H1 (cell line): ENCODE measurements at regions not wholly inside any gene's neighbourhood (a gene's known extent, or its start where the extent isn't known, plus 50 kb on each side); places are given as distances from the start of the nearest gene placed in this dataset.

Experiments
- CTCF ChIA-PET: fragments of 300-600 bp; sonication (Branson Sonifier 250); formaldehyde crosslinking; loops from one replicate; lab custom pipeline; 2021; ENCODE audit not compliant: partially characterized antibody; lab: Charles Lee
- POLR2A ChIA-PET: fragments of 300-600 bp; sonication (Branson Sonifier 250); formaldehyde crosslinking; loops from one replicate; lab custom pipeline; 2021; ENCODE audit warnings: inconsistent platforms; ENCODE audit not compliant: partially characterized antibody; lab: Charles Lee
- DNase-seq, 2 experiments: peaks; one replicate each; pipeline versions ENCODE4 v3.0.0 to v3.0.0-alpha.2; 2010 to 2022; ENCODE audit warnings: low spot score in 2 of 2, low read depth in 1 of 2, mixed read lengths in 1 of 2
- FAIRE-seq: peaks from 2 replicates; lab custom pipeline; 2011; peaks lifted over from hg19 to GRCh38; lab: Jason Lieb, UNC
- H2AFZ ChIP-seq: 2 replicates; pipeline ENCODE4 v1.8.1; 2012; ENCODE audit warnings: low read length, inconsistent platforms
- H2AK5ac ChIP-seq: 2 replicates; pipeline ENCODE4 v1.6.1; 2013; ENCODE audit warnings: low read depth, low read length
- H2BK120ac ChIP-seq: replicated peaks from 2 replicates; pipeline ENCODE3; 2013; ENCODE audit warnings: low read depth, low read length, inconsistent platforms
- H2BK12ac ChIP-seq: 2 replicates; pipeline ENCODE4 v1.6.1; 2013; ENCODE audit warnings: low read depth, low read length
- H2BK15ac ChIP-seq: 2 replicates; pipeline ENCODE4 v1.6.1; 2013; ENCODE audit warnings: low read length
- H2BK20ac ChIP-seq: 2 replicates; pipeline ENCODE4 v1.6.1; 2013; ENCODE audit warnings: low read length
- H2BK5ac ChIP-seq: 2 replicates; pipeline ENCODE4 v1.6.1; 2013; ENCODE audit warnings: low read depth, low read length
- H3K14ac ChIP-seq: 2 replicates; pipeline ENCODE4 v1.6.1; 2013; ENCODE audit warnings: inconsistent platforms; ENCODE audit not compliant: insufficient read length
- H3K18ac ChIP-seq: 2 replicates; pipeline ENCODE4 v1.6.1; 2013; ENCODE audit warnings: low read length; ENCODE audit errors: extremely low read depth
- H3K23ac ChIP-seq: 2 replicates; pipeline ENCODE4 v1.6.1; 2013; ENCODE audit warnings: inconsistent platforms; ENCODE audit not compliant: insufficient read length
- H3K23me2 ChIP-seq: 2 replicates; pipeline ENCODE4 v1.6.1; 2013; ENCODE audit warnings: low read depth, low read length
- H3K27ac ChIP-seq: 2 replicates; pipeline ENCODE4 v1.6.1; 2011; ENCODE audit warnings: low read depth, low read length, inconsistent platforms
- H3K27me3 ChIP-seq, 4 experiments: replicated peaks in 1 of 4; 1 replicate in 1 of 4; 2 replicates in 3 of 4; pipeline versions ENCODE4 v1.6.1 to v1.8.1; 2011 to 2013; ENCODE audit warnings: low read length in 3 of 4, mild to moderate bottlenecking in 3 of 4, inconsistent platforms in 2 of 4, mixed read lengths in 2 of 4, moderate library complexity in 1 of 4; ENCODE audit not compliant: control insufficient read depth in 3 of 4, insufficient read depth in 3 of 4; ENCODE audit errors: extremely low read depth in 1 of 4
- H3K36me3 ChIP-seq, 4 experiments: 2 replicates each; pipeline versions ENCODE4 v1.6.1 to v1.8.1; 2011 to 2013; ENCODE audit warnings: mild to moderate bottlenecking in 4 of 4, low read length in 3 of 4, moderate library complexity in 2 of 4, control low read depth in 1 of 4, inconsistent platforms in 1 of 4; ENCODE audit not compliant: insufficient read depth in 4 of 4, control insufficient read depth in 2 of 4
- H3K4ac ChIP-seq: replicated peaks from 2 replicates; pipeline ENCODE3; 2013; ENCODE audit warnings: low read length, low read depth, mixed read lengths, inconsistent platforms; ENCODE audit not compliant: insufficient read length
- H3K4me1 ChIP-seq, 4 experiments: replicated peaks in 1 of 4; 1 replicate in 1 of 4; 2 replicates in 3 of 4; pipeline versions ENCODE4 v1.6.1 to v1.8.1; 2011 to 2013; ENCODE audit warnings: low read length in 3 of 4, inconsistent platforms in 2 of 4, mixed read lengths in 1 of 4; ENCODE audit not compliant: insufficient read depth in 4 of 4, control insufficient read depth in 3 of 4
- H3K4me2 ChIP-seq, 2 experiments: 2 replicates each; pipeline versions ENCODE4 v1.6.1 to v1.8.1; 2011 to 2013; ENCODE audit warnings: low read depth in 2 of 2, low read length in 2 of 2, control low read depth in 1 of 2, inconsistent platforms in 1 of 2, mild to moderate bottlenecking in 1 of 2; ENCODE audit not compliant: insufficient read depth in 1 of 2
- H3K4me3 ChIP-seq, 4 experiments: fragments of 200-600, 300-600 bp in 1 of 4; sonication (generic), shearing (Covaris generic), sonication (Bioruptor Twin) in 1 of 4; 2 replicates each; pipeline versions ENCODE4 v1.5.1 to v1.8.1; 2011 to 2016; ENCODE audit warnings: low read length in 4 of 4, low read depth in 3 of 4, control low read depth in 2 of 4, inconsistent platforms in 2 of 4, mild to moderate bottlenecking in 2 of 4, mixed read lengths in 1 of 4, moderate library complexity in 1 of 4; ENCODE audit not compliant: insufficient read depth in 2 of 4; ENCODE audit errors: extremely low read depth in 1 of 4
- H3K56ac ChIP-seq: replicated peaks from 2 replicates; pipeline ENCODE3; 2013; ENCODE audit warnings: low read depth, mild to moderate bottlenecking, mixed read lengths, low read length, inconsistent platforms; ENCODE audit not compliant: insufficient read length
- H3K79me1 ChIP-seq: 2 replicates; pipeline ENCODE4 v1.6.1; 2013; ENCODE audit warnings: low read depth, low read length, control low read depth
- H3K79me2 ChIP-seq, 2 experiments: 2 replicates each; pipeline versions ENCODE4 v1.6.1 to v1.8.1; 2012 to 2013; ENCODE audit warnings: low read length in 2 of 2, mild to moderate bottlenecking in 2 of 2, inconsistent platforms in 1 of 2; ENCODE audit not compliant: insufficient read depth in 2 of 2, control insufficient read depth in 1 of 2
- H3K9ac ChIP-seq, 4 experiments: replicated peaks in 1 of 4; 1 replicate in 1 of 4; 2 replicates in 3 of 4; pipeline versions ENCODE4 v1.6.1 to v1.8.1; 2011 to 2013; ENCODE audit warnings: low read depth in 3 of 4, low read length in 3 of 4, control low read depth in 2 of 4, mild to moderate bottlenecking in 2 of 4, moderate library complexity in 2 of 4, inconsistent platforms in 1 of 4; ENCODE audit errors: extremely low read depth in 1 of 4
- H3K9me3 ChIP-seq, 2 experiments: 2 replicates each; pipeline versions ENCODE4 v1.6.1 to v1.8.1; 2012 to 2013; ENCODE audit warnings: mild to moderate bottlenecking in 2 of 2, moderate library complexity in 2 of 2, control low read depth in 1 of 2, inconsistent platforms in 1 of 2, low read depth in 1 of 2, low read length in 1 of 2, mixed read lengths in 1 of 2; ENCODE audit not compliant: insufficient read depth in 2 of 2
- H4K20me1 ChIP-seq, 2 experiments: replicated peaks in 1 of 2; 2 replicates each; pipeline versions ENCODE3 to v1.8.1; 2011 to 2013; ENCODE audit warnings: inconsistent platforms in 2 of 2, low read length in 2 of 2, mild to moderate bottlenecking in 1 of 2; ENCODE audit not compliant: insufficient read depth in 2 of 2, control insufficient read depth in 1 of 2
- H4K5ac ChIP-seq: 2 replicates; pipeline ENCODE4 v1.6.1; 2013; ENCODE audit warnings: low read length, low read depth, mixed read lengths, inconsistent platforms; ENCODE audit not compliant: insufficient read length
- H4K8ac ChIP-seq: 2 replicates; pipeline ENCODE4 v1.8.0; 2013; ENCODE audit warnings: mild to moderate bottlenecking, moderate library complexity, low read length, inconsistent platforms; ENCODE audit not compliant: insufficient read depth; ENCODE audit errors: extremely low read depth
- H4K91ac ChIP-seq: replicated peaks from 2 replicates; pipeline ENCODE3; 2013; ENCODE audit warnings: low read length, mixed read lengths, inconsistent platforms; ENCODE audit not compliant: insufficient read length
- CHD1 ChIP-seq: IDR thresholded peaks from 2 replicates; pipeline ENCODE4 v1.6.1; 2012; ENCODE audit warnings: low read depth, low read length, improper control_type of control experiment
- TEAD4 ChIP-seq: IDR thresholded peaks from 2 replicates; pipeline ENCODE4 v1.6.1; 2012; ENCODE audit warnings: low read depth, low read length, inconsistent platforms, mixed read lengths
- WGBS, 2 experiments: shearing (Covaris generic) in 1 of 2; methylation state at CpG; one replicate each; pipeline versions ENCODE4 v1.1.6 to v1.1.7; 2013 to 2015; ENCODE audit warnings: low lambda C conversion rate in 2 of 2, mixed read lengths in 2 of 2, inconsistent platforms in 1 of 2, low coverage in 1 of 2, missing lambda C conversion rate in 1 of 2; ENCODE audit not compliant: insufficient replicate concordance in 2 of 2, insufficient coverage in 1 of 2, insufficient read length in 1 of 2; ENCODE audit errors: extremely low coverage in 1 of 2, missing lambda C conversion rate in 1 of 2; 5-methylcytosine and 5-hydroxymethylcytosine counted together

DNA sequence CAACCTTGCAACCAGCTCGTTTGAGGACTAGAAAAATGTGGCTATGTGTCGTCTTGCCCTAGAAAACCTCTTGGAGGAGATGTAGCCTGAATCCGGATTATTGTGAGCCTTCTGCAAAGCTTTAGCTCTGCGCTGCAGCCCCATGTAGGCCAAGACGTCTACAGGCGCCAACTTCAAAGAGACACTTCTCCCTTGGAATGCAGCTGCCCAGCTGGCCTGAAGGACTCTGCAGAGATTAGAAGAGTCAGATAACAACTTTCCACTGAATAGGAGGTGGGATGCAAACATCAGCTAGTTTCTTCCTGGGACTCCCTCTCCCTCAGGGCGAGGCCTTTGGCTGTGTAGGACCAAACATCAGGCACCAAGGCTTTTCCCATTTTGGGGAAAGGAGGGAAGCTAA, 356.5 kb upstream of the IL12A start:
- TF ChIP-seq CHD1 (no peak), TEAD4 (peak; percentile 73; the same call in 1 of the 2 replicates)
- DNase-seq = no peak
- H3K27me3 ChIP-seq = no peaks in the 10 kb centered on the region
- WGBS, 2 experiments = 70% methylated on average over 7 of the region's 7 CpGs; no CpG with 5 or more reads in 1 of the 2 experiments
- FAIRE-seq = no peak
- H4K91ac ChIP-seq = no peak overlapping the region
- ChIA-PET POLR2A (no interaction called here), CTCF (interaction anchor here (0.5 to 2.1 kb wide), 7 partner anchors 12 to 384 kb away, joined by 3 to 8 read pairs (median 4); no protein-coding TSS in a partner anchor)
- H4K8ac ChIP-seq = no peak overlapping the region
- no peak overlapping the region for H3K4me2 ChIP-seq
- peak overlapping the region; percentile 22 for H2BK120ac ChIP-seq
- no peaks in the 10 kb centered on the region for H4K20me1 ChIP-seq
- no peak overlapping the region for H2BK20ac ChIP-seq
- no peak overlapping the region for H2BK15ac ChIP-seq
- peaks cover 0 to 7% (median 2%) of the 10 kb centered on the region in 4 experiments; a peak in 2 of 7 replicates for H3K4me1 ChIP-seq
- no peak overlapping the region for H3K4ac ChIP-seq
- H3K18ac ChIP-seq = no peak overlapping the region
- H3K9me3 ChIP-seq = no peaks in the 10 kb centered on the region
- H2BK5ac ChIP-seq = no peak overlapping the region
- no peaks in the 10 kb centered on the region for H3K36me3 ChIP-seq
- no peaks in the 10 kb centered on the region for H3K79me2 ChIP-seq
- no peak overlapping the region for H4K5ac ChIP-seq
- no peak overlapping the region for H3K14ac ChIP-seq
- no peak overlapping the region for H3K4me3 ChIP-seq
- H2AK5ac ChIP-seq = no peak overlapping the region
- no peak overlapping the region for H2AFZ ChIP-seq
- no peak overlapping the region for H3K9ac ChIP-seq
- no peak overlapping the region for H3K23ac ChIP-seq
- no peak overlapping the region for H3K56ac ChIP-seq
- no peaks in the 10 kb centered on the region; the same call in 1 of the 2 replicates for H3K23me2 ChIP-seq
- no peak overlapping the region for H3K27ac ChIP-seq
- no peaks in the 10 kb centered on the region for H3K79me1 ChIP-seq
- H2BK12ac ChIP-seq = no peak overlapping the region
